ENCODE measurements at regions not wholly inside any gene's neighbourhood (a gene's known extent, or its start where the extent isn't known, plus 50 kb on each side); places are given as distances from the start of the nearest gene placed in this dataset.

- Histone ChIP-seq H3K9me3 (replicated peaks; ENCODE audit: control insufficient read depth, insufficient read depth, low read length) (no peaks in the 10 kb centered on the region), H4K20me1 (replicated peaks; ENCODE audit: control insufficient read depth, extremely low read depth, insufficient read depth, low read length) (no peaks in the 10 kb centered on the region), H2AFZ (ENCODE audit: low read depth, low read length) (no peak overlapping the region), H3K27ac (ENCODE audit: insufficient read depth, low read depth, low read length) (no peak overlapping the region), H3K9me1 (replicated peaks; ENCODE audit: control insufficient read depth, extremely low read depth, insufficient read depth, low read length) (no peaks in the 10 kb centered on the region), H3K4me2 (ENCODE audit: insufficient read depth, low read length) (no peak overlapping the region), H3K9ac (replicated peaks; ENCODE audit: extremely low read depth, insufficient read depth, low read length) (no peak overlapping the region), H3K27me3 (ENCODE audit: control insufficient read depth in 2 of 2, insufficient read depth in 2 of 2, low read length in 2 of 2) (no peaks in the 10 kb centered on the region), H3K4me3 (replicated peaks in 1 of 3; ENCODE audit: insufficient read depth in 1 of 3, low read depth in 1 of 3, low read length in 3 of 3) (no peak overlapping the region), H3K36me3 (ENCODE audit: control insufficient read depth in 2 of 2, extremely low read depth in 1 of 2, insufficient read depth in 2 of 2, low read length in 2 of 2) (no peaks in the 10 kb centered on the region), H3K4me1 (ENCODE audit: control insufficient read depth, extremely low read depth, insufficient read depth, low read length) (no peaks in the 10 kb centered on the region), H3K79me2 (ENCODE audit: control insufficient read depth, insufficient read depth, low read length) (no peaks in the 10 kb centered on the region)
- DNase-seq (ENCODE audit: low read depth, low spot score) (no peak), FAIRE-seq (no peak)
- intact Hi-C loops (cut with micrococcal nuclease) = no loop called here
- ChIA-PET POLR2A (no interaction called here), CTCF (interaction anchor here (0.9 kb wide), 1 partner anchor 69 kb away, joined by 3 read pairs; no protein-coding TSS in a partner anchor)
- dilution Hi-C loops (cut with MboI; ENCODE audit: extremely low pct_ligation_motif_present, low sequenced_read_pairs) = no loop called here
- no TSS peak for BruUV-seq (replicated peaks)
- TF ChIP-seq EZH2 (IDR thresholded peaks at IDR 0.05; ENCODE audit: borderline replicate concordance, low read depth, low read length, severe bottlenecking) (no peak), JUN (IDR thresholded peaks at IDR 0.05; ENCODE audit: borderline replicate concordance, insufficient read depth, insufficient read length, low read depth) (no peak), MYC (IDR thresholded peaks at IDR 0.05; ENCODE audit: low read depth, low read length) (no peak), MAX (IDR thresholded peaks at IDR 0.05; ENCODE audit: insufficient read depth, insufficient read length) (no peak), POLR2A (IDR thresholded peaks at IDR 0.05; ENCODE audit: low read depth, low read length) (no peak), POLR2AphosphoS5 (IDR thresholded peaks at IDR 0.05; ENCODE audit: insufficient read depth, low read depth, low read length) (no peak), GATA2 (IDR thresholded peaks at IDR 0.05; ENCODE audit: insufficient read depth, insufficient read length, low read depth, low read length) (no peak), FOS (IDR thresholded peaks at IDR 0.05; ENCODE audit: borderline replicate concordance, insufficient read depth, low read length) (no peak), CTCF (IDR thresholded peaks at IDR 0.05; ENCODE audit: extremely low read depth in 1 of 2, insufficient read depth in 1 of 2, low read depth in 1 of 2, low read length in 2 of 2) (no peak)
These were observed 268.4 kb upstream of the NPVF start for GRCh38 chr7:25496476-25497368.
